Astrocyte (in vitro differentiated cells and primary cell): ENCODE measurements at regions not wholly inside any gene's neighbourhood (a gene's known extent, or its start where the extent isn't known, plus 50 kb on each side); places are given as distances from the start of the nearest gene placed in this dataset.

ENCODE experiments used
- CTCF ChIP-seq: IDR thresholded peaks from 2 replicates; pipeline ENCODE4 v1.5.1; 2011; ENCODE audit warnings: low read depth, mild to moderate bottlenecking, inconsistent platforms, low read length, moderate library complexity; ENCODE audit not compliant: insufficient read depth
- EZH2 ChIP-seq: IDR thresholded peaks from 2 replicates; pipeline ENCODE4 v1.6.1; 2012; ENCODE audit warnings: mild to moderate bottlenecking, low read length, inconsistent platforms; ENCODE audit not compliant: insufficient read depth

GRCh38 chr3:1998739-1999138 lies 99.9 kb upstream of the CNTN4 start:
- TF ChIP-seq CTCF, result no peak
- no peak for TF ChIP-seq EZH2
